K562 (cell line): ENCODE measurements at regions not wholly inside any gene's neighbourhood (a gene's known extent, or its start where the extent isn't known, plus 50 kb on each side); places are given as distances from the start of the nearest gene placed in this dataset.

Source experiments
- CC2D1A ChIP-seq: fragments of 450-650 bp; IDR thresholded peaks from 2 replicates; pipeline ENCODE4 v1.6.1; 2017; ENCODE audit warnings: mild to moderate bottlenecking
- EP300 ChIP-seq: IDR thresholded peaks from 2 replicates; pipeline ENCODE4 v1.6.1; 2012; ENCODE audit warnings: low read length, improper control_type of control experiment
- JUNB ChIP-seq: fragments of 450-650 bp; formaldehyde crosslinking; conservative IDR thresholded peaks from 2 replicates; pipeline ENCODE4 v1.4.0; 2020; ENCODE audit warnings: mild to moderate bottlenecking
- MTF1 ChIP-seq: fragments of 250-450 bp; sonication (Bioruptor Pico); IDR thresholded peaks from 2 replicates; pipeline ENCODE4 v1.9.0; 2021; ENCODE audit warnings: moderate library complexity, mild to moderate bottlenecking, inconsistent platforms, borderline replicate concordance

DNA sequence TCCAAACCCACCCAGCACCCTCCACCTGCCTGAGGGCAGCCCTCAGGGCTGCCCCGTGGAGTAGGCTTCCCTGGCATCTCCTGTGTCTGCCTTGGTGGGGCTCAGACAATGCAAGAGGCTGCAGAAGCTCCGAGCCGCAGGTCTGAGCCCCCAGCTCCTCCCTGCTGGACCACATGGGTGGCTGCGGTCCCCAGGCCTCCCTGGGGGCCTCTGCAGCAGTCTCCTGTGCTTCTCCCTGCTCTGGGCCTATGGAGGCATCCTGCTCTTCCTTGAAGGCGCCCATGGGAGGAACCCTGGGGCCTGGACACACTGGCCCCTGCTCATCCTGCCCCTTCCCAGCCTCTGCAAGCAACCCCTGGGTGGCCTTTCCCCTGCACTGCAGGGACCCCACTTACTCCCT, 86.1 kb upstream of the ACTRT2 start:
- no peak for TF ChIP-seq JUNB (CRISPR knock-in tag)
- TF ChIP-seq EP300 = no peak
- no peak for TF ChIP-seq MTF1 (CRISPR knock-in tag)
- no peak for TF ChIP-seq CC2D1A
